ENCODE measurements at regions not wholly inside any gene's neighbourhood (a gene's known extent, or its start where the extent isn't known, plus 50 kb on each side); places are given as distances from the start of the nearest gene placed in this dataset.
A peak's percentile ranks its signal among the peaks of the same experiment; 100 is the strongest.

DNA sequence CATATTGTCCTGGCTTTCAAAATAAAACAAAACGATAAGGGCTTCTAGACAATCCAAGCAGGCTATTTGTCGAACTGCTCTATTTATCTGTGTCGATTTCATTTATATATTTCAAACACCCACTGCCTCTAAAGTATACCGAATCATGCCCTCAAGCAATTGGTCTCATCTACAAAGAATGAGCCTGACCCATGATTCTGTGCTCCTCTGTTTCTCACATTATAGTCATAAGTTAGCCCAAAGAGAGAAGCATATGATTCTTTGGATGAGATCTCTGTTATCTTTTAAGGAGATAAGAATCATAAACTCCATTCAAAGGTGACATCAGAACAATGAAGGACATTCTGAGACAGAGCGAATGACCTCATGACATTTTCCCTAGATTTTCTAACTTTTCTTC is 191.1 kb downstream of the MAP2K6 start:
- no peak for DNase-seq

DNA sequence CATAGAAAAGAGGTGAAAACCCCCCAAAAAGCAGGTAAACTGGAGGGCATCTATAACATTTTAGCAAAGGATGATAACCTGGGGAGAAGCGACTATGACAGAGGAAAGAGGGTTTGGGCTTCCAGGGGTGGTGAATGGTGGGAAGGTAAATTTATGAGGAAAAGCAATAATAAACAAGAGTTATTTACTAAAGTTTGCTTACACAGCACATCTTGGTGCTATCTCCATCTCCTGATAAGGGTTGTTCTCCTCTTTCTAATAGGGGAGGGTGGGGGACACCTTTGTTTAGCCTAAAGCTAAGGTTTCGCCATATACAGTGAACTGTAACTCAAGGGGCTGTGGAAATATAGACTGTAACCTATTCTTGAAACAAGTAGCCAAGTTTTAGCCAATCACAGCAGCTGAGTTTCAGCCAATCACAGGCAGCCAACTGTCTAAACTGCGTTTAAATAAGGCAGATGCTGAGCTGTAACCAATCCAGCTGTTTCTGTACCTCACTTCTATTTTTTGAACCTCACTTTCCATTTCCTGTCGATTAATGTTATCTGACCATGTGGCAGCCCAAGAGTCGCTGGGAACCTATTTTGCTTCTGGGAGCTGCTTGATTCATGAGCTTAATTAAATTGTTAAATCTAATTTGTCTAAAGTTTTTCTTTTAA is 191.8 kb downstream of the MAP2K6 start:
- DNase-seq = no peak

DNA sequence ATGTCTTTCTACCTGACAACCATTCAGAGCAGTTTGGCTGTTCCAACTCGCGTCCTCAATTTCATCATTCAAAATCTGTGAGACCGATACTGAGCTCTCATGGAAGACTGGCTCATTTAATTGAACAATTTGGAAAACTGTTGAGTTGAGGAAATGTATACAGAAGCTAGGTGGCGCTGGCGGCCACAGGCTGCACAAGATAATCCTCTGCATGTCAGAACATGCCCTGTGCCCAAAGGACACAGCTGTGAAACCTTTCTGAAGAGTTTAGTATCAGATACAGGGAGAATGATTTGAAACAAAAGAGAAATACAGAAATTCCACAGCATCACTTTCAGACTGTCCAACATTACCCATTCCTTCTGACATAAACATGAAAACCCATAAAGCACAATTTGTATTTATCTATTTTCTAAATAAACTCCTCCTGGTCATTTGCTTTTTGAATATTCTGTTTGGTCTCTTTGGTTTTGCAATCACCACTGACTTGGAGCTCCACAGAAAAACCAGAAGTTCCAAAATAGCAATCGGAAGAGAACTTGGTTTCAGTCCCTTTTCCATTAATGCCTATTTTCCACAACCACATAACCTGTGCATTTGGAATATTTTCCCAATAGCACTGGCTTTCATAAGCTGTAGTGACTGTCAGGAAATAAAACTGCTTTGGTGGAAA is 192.8 kb downstream of the MAP2K6 start:
- DNase-seq = no peak

DNA sequence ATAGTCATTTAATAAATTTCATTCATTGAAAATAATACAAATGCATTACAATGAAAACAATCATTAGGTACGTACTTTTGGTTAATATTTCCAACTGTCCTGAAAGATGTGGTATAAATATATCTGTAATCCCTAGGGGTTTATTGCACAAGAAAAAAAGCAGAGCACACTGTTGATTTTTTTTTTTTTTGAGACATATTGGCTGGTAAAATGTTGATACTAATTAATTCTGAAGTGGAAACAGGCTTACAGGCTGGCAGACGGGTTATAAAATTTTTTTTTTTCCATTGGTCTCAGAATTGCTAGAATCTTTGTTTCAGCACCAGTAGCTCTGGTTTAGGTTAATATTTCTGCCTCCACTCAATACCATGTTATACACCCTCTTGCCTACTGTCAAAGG is 193.6 kb downstream of the MAP2K6 start:
- DNase-seq = no peak

DNA sequence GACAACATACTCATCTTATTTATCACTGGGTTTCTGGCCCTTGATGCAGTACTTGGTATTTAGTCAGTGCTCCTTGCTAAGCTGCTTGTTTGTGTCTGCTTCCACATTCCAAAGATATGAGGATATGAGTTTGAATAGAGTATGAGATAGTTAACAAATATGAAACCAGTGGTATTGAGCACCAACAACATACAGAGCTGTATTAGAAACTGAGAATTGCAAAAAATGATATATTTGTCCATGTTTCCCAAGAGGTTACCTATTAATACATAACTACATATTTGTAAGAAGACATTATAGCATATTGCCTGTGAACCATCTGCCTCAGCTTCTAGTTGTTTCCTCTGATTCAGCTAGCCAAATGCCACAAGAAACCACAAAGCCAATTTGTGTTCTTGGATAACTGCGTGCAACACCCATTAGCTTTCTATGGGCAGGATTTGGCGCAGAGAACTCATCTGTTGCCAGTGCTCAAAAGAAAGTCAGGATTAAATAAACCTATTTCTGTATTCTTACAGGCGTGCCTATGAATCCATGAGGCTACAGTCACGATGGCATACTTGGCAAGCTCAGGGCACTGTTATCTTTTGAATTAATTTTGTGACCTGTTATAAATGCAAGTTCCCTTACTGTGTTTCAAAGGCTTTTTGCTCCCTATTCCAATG is 194.4 kb downstream of the MAP2K6 start:
- DNase-seq = peak; percentile 2

DNA sequence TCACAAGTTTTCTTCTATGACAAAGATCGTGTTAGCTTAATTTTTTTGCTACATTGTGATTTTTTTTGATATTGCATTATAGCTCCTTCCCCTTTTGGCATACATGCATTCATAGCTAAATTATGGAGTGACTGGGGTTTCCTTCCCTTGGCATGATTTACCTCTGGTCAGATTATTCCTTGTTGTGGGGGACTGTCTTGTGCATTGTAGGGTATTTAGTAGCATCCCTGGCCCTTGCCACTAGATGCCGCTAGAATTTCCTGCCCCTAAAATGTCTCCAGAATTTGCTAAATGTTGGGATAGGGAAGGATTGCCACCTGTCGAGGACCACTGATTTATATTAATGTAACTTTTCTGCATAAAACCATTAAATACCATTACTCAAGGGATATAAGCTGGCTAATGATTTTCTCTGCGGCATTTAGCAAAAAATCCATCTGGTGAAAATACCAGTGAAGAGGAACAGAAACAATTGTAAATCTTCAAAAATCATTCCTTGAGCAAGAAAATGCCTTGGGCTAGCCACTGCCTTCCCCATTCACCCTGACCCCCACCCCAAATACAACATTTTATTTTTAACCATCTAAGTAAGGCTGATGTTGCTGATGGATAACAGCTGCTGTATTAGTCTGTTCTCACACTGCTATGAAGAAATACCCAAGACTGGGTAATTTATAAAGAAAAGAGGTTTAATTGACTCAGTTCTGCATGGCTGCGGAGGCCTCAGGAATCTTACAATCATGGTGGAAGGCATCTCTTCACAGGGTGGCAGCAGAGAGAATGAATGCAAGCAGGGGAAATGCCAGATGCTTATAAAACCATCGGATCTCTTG is 195.2 kb downstream of the MAP2K6 start:
- no peak for DNase-seq

DNA sequence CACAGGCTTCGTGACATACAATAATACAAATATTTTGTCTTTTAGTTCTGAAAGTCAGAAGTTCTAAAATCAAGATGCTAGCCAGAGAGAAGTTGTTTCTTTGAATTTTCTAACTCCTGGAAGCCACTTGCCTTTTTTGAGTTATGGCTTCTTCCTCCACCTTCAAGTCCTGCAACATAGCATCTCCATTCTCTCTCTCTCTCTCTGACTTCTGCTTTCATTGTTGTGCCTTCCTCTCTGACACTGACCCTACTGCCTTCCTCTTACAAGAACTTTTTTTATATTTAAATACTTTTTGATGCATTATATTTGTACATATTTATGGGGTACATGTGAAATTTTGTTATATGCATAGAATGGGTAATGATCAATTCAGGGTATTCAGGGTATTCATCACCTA is 205.9 kb downstream of the MAP2K6 start:
- DNase-seq = no peak

DNA sequence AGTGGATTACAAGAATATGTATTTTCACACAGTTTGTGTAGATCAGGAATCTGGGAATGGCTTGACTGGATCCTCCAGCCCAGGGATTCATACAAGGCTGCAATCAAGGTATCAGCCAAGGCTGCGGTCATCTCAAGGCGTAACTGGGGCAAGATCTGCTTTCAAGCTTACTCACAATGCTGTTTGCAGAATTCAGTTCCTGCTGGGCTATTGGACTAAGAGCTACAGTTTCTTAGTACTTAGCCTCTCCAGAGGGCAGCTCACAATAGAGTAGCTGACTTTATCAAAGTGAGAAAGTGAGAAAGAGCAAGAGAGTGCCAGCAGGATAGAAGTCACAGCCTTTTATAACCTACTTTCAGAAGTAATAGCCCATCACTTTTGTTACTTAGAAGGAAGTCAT is 211.0 kb downstream of the MAP2K6 start:
- DNase-seq = no peak

DNA sequence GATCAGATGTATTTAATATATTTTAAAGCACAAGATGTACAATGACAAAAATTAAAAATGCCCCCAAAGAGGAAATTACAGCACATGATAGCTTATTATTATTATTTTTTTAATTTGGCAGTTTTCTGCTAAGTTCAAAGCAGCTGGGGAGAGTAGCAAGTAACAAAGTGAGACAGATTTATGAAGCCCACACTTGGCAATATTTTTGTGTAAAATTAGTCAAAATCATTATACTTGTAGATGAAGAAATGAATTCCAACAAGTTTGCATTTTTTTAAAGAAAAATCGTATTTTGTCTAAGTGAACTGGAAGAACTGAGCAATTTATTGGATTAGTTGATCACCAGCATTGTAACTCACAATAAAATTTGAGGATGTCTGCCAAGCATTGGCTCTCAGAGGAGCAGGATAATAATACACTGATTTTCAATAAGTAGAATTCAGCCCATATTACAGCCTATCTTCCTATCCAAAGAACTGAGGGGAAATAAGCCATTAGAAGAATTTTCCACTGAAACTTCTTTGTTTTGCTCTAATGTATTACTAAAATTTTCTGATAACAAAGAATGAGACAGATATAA is 215.6 kb downstream of the MAP2K6 start:
- DNase-seq = no peak

DNA sequence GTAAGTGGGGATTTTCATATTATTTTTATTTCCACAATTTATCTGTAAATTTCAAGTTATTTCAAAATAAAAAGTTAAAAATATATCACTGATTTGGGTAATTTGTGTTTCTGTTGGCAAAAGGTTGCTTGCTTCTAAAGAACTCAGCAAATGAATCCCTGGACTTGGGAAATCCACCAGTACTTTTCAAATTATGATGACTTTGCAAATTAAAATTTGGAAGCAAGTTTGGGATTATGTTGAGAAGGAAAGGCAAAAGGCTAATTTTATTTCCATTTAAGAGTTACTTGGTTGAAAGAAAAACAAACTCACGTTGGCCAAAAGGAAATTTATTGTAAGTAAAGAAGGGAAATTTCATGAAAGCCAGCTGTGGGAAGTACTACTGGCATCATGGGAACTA is 220.3 kb downstream of the MAP2K6 start:
- no peak for DNase-seq

DNA sequence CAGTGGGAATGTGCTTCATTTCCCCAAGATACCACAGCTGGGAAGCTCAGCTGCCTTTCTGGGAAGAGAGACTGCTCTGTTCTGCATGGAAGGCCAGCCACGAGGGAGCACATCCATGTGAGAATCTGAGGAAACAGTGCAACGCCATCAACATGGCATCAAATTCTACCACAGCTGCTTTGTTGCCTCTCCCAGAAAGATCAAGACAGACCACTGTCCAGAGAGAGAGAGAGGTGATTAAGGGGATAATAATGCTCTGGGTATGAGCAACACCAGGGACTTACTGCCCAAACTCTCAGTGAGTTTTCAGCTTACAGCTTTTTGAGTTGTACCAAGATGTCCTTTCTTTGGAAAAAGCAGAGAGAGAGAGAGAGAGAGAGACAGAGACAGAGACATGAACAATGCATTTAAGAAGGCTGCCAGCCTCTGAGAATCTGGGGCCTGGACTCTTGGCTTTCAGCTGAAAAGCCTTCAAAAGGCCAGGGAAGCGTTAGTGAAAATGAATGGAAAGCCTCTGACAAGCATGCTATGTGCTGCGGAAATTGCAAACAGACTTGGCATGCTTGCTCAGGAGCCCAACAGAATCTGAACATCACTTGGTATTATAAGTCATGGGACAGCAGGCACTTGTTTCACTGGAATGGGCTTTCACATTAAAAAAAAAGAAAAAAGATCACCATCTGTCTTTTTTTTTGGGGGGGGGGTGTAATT is 223.1 kb downstream of the MAP2K6 start:
- no peak for DNase-seq

DNA sequence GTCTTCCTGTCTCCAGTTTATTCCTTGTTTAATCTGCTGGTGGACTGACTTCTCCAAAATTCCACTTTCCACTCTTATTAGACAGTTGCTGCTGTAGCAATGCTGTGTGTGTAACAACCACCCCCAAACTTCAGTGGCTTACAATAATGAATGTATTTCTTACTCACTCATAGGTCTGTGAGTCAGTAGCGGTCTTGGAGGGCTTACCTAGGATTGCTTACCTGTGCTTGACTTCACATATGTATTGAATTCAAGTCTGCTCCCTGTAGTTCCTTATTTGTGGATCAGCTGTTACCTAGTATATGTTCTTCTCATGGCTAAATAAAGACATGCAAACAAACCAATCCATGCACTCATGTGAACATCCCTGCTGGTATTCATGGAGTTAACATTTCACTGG is 224.6 kb downstream of the MAP2K6 start:
- DNase-seq = no peak

DNA sequence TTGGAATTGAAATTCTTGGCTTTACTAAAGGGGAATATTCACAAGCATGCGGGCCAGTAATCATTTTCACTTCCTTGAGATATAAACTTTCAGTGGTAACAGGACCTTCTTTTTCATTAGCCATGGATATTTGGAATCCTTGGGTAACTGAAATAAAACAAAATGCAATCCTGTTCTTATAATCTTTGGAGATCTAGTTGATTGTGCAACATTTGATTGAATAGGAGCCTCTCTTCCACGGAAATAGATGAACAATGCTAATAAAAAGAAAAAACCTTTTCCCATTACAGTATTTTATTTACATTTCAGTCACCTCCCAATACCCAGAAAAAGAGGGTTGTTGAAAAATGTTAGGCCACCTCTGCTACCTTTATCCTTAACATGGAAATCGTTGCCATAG is 225.6 kb downstream of the MAP2K6 start:
- DNase-seq = no peak

DNA sequence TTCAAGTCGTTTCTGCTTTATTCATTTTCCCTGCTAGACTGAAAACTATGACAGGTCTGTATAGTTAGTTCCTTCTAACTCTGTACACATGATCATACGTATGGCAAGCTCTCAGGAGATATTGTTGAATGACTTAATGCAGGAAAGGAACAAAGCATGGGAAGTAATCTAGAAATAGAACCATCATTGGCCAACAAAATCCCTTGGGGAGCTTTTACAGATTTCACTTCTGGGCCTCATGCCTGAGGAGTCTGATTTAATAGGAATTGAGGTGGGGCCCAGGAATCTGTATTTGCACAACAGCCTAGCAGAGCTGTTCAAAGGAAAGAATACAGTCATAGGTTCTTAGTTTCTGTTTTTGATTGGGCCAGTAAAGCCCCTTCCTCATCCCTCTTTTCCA is 229.2 kb downstream of the MAP2K6 start:
- no peak for DNase-seq

DNA sequence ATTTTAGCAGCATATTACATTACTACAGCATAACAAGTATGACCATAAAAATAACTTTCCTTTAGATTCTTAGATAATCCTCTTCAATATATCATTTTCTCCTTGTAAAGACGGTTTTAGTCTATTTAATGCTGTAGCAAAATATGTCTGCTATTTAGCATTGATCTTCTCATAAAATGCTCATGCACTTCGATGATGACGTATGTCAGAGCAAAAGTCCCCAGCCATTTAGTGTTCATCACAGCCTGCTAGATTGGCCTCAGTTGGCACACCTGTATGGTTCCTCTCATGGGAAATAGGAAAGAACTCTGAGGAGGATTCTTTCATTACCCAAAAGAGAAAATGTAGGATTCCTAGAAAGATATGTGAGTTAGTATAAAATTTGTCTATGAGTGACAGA is 232.2 kb downstream of the MAP2K6 start:
- DNase-seq = no peak

DNA sequence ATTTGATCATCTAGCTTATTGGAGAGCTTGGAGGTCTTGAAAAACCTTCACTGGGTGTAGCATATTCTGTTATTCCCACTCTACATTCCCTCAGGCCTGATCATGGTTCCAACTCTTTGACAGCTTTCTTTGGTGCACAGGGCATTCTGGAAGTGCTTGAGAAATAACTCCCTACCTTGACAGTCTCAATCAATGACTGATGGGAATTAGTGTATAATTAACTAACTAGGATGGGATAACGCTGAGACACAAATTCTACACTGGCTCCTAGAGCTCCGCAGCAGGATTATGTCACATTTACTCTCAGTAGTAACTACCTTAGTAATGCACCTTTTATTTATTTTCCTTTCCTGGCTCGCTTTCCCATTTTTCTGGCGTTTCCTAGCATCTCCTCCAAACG is 236.4 kb downstream of the MAP2K6 start:
- DNase-seq = no peak

DNA sequence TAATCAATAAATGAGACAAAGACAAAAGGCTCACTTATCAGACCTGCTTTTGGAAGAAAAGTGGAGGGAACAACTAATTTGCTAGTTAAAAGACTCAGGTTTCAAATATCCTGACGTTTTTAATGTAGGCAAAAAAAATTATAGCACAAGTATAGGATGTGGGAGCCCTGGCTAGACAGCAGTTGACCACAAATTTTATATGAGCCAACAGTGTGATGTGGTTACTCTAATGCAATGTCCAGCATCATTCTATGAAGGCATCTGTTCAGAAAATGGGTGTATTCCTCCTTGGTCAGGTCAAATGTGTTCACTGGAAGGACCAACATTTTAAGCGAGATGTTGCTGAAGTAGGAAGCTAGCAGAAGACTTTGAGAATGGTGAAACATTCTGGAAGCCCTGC is 237.4 kb downstream of the MAP2K6 start:
- no peak for DNase-seq

DNA sequence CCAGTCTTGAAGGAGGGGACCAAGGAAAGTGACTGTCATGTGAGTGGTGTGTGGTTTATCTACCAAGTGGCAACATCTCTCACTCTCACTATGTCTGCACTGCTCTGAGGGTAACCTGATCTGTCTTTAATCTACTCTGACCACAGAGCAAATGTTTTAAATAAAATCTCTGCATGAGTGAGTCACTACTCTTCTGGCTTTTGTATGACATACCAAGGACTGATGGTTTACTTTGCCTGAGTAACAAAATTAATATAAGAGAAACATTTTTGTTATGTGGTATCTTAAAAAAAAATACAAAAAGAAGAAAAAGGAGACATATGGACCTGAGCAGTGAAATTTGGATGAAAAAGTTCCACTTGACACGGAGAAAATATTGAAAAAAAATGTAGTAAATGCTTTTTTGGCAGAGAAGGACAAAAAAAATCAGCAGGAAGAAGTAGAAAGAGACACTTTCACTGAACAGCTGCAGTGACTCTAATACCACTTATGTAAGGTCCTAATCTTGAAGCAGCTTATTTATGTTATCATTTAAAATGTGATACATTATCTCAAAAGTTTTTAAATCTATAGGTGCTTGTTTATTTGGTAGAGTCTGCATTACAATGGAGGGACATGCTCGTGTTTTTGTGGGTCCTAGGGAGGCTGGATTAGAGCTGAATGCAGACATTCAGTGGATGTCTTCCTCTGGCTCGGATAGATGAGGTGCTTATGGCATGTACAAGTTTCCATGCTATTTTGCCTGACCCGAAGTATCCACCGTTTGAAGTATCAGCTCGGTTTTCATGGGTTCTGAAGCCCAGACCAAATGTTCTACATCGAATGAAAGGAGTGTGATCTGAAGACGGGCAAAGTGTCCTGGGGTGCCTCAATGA is 240.7 kb downstream of the MAP2K6 start:
- no peak for DNase-seq

DNA sequence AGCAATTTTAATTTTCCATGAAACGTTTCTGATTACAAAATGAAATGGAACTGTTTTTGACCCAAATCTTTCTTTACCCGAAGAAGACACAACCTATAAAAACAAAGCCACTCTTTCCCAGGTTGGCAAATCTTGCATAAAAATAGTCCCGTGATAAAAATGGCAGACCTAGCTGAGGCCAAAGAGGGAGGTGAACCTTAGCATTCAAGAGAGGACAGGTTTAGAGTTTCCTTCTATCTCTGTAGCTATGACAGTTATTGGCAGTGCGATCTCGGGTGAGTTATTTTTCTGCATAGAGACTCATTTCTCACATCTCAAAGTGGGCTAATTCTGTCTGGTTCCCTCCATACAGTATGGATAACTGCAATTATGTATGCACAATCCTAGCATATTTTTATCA is 241.4 kb downstream of the MAP2K6 start:
- DNase-seq = no peak

DNA sequence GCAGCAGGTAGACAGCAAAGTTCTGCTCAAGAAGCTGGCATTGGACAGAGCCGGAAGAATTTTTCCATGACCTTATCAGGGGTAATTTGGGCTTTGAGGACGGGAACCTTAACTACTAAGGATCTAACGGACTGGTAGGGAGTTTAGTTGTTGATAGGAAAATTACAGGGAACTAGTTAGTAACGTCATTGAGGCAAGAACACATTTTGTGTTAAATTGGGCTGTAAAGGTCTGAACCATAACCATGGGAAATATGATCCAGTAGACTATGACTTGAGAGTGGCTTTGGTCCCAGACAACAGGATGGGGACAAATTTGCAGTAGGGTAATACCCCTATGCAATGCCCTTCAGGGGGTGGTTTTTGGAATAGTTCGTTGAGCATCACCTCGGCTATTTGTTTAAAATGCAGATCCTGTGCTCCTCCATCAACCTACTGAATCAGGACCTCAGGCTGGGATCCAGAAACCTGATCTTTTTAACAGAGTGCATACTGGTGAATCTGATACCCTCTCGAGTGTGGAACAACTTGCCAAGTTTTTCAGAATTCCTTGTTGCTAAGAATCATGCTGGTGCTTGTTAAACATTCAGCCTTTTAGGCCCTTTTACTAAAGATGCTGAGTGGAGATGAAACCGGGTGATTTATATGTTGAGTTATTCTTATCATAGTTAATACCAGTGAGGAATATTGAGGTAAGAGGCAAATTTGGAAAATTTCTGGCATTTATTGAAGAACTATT is 255.1 kb downstream of the MAP2K6 start:
- DNase-seq = no peak

DNA sequence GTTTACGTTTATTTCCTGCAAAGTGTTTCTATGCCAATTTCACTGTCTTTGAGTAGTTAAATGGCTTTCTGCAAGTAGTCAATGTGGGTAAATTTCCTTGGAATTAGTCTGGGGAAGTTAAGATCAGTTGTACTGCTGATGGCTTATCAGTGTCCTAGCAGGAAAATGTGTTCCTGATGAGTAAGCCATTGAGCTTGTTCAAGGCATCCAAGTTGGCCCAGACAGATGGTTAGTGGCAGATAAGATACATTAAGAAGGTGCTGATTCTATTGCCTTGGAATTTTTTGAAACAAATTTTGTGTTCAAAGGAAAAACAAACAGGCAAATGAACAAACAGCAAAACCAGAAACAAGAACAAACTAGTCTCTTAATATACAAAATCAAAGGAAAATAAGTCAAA is 258.4 kb downstream of the MAP2K6 start:
- DNase-seq = no peak
